ENCODE measurements at regions not wholly inside any gene's neighbourhood (a gene's known extent, or its start where the extent isn't known, plus 50 kb on each side); places are given as distances from the start of the nearest gene placed in this dataset.

- TF ChIP-seq POLR2A (IDR thresholded peaks at IDR 0.05; ENCODE audit: low read depth, low read length) (no peak), POLR2AphosphoS5 (IDR thresholded peaks at IDR 0.05; ENCODE audit: low read depth, low read length) (no peak)
Measured at GRCh38 chr12:19645823-19646222, 206.5 kb downstream of the AEBP2 start.

Data from GM12891 (cell line).